Astrocyte of the hippocampus (primary cell): ENCODE measurements at regions not wholly inside any gene's neighbourhood (a gene's known extent, or its start where the extent isn't known, plus 50 kb on each side); places are given as distances from the start of the nearest gene placed in this dataset.

Source experiments
- DNase-seq: peaks from one replicate; pipeline ENCODE4 v3.0.0; 2011; ENCODE audit warnings: low read depth, low spot score

DNA sequence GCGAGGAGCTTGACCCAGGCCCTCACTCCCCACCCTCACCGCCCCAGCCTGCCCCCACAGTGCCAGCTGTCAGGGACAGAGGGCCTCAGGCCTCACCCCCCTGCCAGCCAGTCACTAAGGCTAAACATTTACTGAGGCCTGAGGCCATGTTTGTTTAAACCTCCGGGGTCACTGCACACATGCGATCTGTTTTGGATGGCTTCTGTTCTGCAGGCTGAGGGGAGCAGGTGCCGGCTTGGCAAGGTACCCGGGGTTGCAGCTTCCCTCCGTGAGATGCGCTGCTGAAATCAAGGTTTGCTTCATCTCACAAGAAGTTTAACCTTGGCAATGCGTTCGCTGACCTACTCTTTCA is 103.3 kb upstream of the BOD1 start:
- DNase-seq = no peak

DNA sequence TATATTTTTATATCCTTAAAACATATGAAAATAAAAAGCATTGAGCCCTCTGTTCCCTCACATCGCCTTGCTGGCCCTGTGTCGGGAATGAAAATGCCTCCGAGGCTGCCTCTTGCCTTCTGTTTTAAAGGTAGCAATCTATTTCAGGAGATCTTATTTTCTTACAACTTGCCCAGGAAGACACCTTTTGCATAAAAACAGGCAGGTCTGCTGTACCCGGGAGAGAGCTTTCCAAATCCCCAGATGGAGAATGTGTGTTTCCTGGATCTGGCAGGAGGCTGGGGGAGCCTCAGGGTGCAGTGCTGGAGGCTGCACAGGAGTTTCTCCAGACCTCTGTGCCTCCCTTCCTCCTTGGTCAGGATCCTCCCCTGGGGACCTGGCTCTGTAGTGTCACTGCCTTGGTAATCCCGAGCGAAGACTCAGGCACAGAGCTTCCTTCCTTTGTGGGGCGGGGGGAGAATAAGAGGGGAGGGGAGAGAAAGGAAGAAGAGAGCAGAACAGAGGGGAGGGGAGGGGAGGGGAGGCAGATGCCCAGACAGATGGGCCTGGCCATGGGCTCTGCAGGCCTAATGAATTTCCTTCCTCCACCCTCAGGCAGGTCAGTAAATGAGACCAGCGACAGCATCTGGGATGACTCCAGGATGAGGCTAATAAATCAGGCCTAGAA is 104.0 kb upstream of the BOD1 start:
- DNase-seq = no peak

DNA sequence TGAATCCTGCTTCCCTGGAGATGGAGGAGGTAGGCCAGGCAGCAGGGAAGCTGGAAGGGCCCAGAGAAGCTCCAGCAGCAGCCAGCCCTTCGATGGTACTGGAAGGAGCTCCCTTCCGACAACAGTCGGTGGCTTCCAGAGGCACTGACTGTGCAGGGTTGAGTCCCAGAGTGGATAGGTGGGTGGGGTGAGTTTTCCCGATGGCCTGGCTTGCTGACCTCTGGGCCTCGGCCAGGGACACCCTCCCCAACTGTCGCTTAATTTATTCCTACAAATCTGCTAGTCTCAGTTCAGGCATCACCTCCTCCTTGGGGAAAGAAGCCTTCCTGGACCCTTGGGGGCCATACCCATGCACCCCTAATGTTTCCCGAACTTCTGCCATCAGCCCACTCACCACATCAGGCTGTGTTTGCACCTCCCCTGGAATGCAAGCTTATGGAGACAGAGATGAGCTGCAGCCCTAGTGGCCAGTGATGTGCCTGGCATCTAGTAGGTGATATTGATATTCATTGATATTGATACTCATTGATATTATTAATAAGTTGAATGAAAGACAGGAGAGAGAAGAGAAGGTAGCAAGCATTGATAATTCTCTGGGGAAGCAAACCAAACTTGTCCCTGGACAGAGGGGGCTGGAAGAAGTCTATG is 104.6 kb upstream of the BOD1 start:
- no peak for DNase-seq

DNA sequence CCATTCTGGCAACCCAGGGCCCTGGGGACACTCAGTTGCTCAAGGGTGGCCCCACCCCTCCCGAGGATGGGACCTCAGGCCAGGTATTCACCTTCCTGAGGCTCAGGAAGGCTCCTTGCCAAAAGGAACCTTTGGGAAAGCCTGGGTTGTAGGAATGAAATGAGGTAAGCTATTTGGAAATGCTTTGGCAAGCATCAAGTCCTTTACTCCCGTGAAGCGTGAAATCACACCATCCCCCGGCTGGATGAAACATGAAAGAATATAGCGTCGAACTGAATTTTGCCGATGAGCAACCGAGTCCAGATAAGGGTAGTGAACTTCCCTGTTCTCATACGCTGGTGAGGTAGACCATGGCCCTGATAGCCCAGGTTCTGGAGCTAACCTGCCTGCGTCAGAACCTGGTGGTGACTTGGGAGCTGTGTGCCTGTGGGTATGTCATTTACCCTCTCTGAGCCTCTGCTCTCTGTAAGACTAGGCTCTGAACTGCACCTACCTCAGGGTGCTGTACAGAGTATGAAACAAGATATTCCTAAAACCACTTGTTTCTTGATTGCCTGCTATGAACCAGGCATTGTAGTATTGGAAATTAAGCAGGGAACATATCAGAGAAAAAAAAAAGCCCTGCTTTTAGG is 105.3 kb upstream of the BOD1 start:
- DNase-seq = peak; percentile 33

DNA sequence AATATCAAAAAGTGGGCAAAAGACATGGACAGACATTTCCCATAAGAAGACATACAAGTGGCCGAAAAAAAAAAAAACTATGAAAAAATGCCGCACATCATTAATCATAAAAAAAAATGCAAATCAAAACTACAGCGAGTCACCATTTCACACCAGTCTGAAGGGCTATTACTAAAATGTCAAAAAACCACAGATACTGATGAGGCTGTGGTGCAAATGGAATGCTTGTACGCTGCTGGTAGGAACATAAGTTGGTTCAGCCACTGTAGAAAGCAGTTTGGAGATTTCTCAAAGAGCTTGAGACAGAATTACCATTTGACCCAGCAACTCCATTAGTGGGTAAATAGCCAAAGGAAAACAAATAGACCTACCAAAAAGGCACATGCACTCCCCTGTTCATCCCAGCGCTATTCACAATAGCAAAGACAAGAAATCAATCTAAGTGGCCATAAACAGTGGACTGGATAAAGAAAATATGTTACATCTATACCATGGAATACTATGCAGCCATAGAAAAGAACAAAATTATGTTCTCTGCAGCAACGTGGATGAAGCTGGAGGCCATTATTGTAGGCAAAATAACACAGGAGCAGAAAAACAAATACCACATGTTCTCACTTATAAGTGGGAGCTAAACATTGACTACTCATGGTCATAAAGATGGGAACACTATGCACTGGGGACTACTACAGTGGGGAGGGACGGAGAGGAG is 110.6 kb upstream of the BOD1 start:
- peak; percentile 55 for DNase-seq

DNA sequence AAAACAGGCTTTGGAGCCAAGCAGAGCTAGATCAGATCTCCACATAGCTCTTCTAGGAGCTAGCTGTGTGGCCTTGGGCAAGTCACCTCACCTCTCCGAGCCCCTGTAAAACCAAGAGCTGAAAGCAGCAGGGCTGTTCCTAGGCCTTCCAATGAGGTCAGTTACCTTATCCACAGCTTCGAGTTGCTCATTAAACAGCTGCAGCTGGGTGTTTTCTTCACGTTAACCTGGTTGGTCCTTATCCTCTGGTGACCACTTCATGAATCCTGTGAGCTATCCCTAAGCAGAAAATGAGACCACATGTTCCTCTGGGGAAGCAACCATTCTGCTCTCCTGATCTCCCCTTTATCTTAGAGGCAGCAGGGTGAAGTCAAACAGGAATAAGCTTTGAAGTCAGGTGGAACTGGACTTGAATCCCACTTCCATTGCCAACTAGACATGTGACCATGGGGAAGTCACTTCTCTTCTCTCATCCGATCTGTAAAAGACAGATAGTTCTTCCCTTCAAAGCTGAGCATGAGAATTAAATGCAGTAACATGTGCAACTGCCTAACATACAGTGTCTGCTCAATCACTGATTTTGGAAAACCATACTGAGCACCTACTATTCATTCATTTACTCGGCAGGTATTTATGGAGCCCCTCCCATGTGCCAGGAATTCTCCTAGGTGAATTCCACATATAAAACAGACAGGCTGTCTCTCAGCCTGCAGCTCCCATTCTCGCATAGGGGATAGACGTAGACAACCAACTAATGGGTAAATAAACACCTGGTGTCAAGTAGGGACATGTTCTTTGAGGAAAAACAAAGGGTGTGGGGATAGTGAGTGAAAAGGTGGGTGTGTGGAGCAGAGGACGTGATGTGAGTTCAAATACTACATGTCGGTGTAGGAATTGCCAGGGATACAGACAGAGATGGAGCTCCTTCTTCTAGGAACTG is 111.7 kb upstream of the BOD1 start:
- no peak for DNase-seq

DNA sequence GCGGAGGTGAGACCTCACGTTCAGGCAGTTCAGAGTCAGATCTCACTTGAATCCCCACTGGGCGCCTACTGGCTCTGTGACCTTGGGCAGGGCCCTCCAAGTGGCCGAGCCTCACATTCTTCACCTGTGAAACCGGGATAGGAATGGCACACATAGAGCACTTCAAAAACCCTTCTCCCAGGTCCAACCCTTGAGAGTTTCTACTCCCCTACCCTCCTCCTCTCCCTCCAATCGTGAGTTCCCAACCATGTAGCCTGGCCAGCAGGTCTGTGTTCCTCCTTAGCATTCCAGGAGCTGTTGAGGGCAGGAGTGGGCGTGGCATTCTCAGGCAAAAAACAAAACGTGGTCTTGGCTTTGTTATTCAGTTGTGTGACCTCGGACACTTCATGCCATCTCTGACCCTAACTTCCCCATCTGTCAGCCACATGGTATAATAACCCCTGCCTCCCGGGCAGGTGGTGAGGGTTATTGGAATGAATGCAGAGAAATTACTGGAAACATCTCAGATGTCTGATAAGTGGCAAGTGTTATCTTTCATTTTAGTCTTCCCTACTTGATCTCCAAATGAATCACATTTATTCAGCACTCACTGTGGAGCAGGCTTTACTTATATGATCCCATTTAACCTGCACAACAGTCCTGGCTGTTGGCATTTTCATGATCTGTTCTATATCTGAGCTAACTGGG is 112.8 kb upstream of the BOD1 start:
- no peak for DNase-seq

DNA sequence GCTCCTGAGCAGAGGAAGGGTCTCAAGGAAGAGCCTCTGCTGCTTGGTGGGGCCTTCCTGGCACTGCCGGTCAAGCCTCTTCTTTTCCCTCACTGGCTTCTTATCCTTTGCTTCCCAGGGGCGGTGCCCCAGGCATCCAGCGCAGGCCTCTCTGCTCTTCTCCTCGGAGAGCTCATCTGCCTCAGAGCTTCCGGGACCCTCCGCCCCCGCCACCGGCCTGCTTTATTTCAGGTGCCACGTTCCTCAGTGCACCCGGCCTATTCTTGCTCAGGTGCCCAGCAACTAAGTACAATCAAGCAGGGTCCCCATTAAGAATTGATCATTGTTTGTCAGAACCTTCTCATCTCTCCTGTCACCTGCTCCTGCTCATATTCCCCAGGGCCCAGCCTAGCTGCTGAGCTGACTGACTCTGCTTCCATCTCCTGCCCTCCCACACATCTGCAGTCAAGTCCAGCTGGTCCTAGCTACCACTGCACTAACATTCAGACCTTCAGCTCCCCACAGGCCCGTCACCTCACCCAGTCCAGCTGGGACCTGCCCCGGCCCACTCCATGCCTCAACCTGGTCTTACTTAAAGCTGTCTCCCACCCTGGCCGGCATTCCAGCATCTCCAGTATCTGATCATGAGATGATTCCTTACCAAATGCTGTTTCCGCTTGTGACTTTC is 114.3 kb upstream of the BOD1 start:
- no peak for DNase-seq

DNA sequence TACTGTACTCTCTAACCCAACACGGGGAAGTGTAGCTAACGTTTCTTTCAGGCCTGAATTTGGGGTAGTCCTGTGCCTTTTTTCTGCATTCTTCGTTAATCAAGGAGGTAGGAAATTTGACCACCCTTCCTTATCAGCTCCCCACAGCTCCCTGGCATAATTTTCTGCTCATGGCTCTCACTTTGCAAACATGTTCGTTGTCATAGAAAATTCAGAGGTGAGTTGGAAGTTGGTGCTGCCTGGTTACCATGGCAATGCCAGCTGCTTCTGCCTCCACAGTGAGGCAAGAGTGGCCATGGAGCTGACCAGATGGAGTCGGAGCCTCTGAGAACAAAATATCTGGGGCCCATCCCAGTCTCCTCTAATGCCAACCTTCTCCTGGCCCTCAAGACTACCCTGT is 116.6 kb upstream of the BOD1 start:
- no peak for DNase-seq

DNA sequence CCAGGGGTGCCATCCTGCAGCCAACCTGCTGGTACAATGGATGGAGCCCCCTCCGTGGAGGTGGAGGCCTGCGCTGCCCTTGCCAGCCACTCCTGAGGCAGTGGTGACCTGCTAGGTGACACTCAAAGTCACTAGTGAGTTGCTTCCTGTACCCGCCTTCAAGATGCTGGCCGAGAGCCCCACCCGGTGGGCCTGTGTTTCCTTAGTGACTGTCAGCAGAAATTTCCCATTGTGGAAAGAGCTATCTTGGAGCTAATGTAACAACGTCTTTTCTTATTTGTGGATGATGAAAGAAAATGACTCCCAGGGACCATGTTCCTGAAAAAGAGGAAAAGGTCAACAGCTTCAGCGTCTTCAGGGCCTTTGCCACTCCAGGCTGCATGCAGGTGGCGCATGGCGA is 117.0 kb upstream of the BOD1 start:
- DNase-seq = no peak

DNA sequence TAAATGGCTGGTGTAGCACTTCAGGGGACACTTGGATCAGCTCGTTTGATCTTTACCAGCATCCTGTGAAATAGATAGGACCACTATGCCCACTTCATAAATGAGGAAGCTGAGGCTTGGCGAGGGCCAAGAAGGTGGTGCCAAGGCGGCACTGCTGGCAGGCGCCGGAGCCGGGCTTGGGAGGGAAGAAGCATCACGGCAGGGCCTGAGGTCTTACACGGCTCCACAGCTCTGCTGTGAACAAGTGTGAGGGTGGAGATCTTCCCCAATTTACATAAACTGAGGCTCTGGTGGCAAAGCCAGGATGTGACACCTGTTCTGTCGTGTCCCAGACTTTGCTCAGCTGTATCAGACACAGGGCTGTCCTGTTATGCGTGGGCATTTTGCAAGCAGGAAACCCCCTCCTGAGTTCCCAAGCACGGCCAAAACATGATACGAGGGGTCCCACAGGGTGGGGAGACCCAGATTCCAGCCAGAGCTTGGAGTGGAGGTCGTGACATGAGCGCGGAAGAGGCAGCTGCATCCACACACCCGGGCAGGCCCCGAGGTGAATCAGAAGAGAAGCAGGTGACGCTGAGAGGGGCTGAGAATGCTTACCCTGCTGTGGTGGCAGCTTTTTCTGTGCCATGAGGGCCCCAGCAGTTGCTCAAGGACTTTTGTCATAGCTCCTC is 117.5 kb upstream of the BOD1 start:
- no peak for DNase-seq

DNA sequence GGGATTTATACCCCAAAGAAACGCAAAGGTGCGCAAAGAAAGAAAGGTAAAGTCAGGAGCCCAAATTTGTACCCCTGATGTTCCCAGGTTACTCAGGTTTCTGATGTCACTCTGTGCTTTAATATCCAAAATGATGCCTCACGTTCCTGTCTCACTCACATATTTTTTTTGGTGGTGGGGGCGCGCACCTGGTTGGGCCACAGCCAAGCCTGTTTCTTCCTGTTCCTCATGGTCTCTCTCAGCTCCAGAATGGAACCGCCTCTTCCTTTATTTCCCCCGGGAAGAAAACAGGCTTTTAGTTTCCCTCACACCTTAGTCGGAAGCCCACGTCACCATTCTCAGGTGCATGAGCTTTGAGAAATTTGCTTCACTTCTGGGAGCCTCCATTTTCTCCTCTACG is 118.3 kb upstream of the BOD1 start:
- DNase-seq = no peak

DNA sequence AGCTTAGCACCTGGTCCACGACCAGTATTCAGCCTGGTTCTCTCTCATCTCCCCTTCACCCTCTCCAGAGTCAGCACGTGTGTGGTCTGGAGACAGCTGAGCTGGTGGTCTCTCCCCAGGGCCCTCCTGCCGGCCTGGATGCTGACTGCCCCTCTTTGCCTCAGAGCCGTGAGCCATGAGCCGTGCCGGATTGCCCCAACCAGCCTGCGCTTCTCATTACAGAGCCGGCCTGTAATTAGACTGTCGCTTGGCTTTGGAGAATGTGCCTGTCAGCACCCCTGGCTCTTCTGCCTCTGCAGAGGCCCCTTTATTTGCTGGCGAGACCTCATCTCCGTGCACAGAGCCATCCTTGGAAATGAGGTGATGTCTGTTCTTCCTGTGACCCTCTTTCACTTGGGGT is 118.7 kb upstream of the BOD1 start:
- no peak for DNase-seq

DNA sequence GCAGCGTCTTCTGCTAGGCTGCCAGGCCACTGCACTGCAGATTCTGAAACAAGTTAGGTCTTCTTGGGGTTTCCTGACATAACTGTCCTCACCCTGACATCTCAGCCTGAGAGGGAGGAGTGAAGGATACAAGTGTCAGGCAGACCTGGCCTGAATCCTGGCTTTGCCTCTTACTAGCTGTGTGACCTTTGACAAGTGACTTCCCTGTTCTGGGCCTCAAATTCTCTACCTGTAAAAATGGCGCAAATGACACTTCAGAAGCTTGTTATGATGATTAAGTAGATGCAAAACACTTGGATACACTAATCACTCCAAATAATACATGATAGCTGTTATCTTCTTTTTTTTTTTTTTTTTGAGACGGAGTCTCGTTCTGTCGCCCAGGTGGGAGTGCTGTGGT is 119.2 kb upstream of the BOD1 start:
- no peak for DNase-seq

DNA sequence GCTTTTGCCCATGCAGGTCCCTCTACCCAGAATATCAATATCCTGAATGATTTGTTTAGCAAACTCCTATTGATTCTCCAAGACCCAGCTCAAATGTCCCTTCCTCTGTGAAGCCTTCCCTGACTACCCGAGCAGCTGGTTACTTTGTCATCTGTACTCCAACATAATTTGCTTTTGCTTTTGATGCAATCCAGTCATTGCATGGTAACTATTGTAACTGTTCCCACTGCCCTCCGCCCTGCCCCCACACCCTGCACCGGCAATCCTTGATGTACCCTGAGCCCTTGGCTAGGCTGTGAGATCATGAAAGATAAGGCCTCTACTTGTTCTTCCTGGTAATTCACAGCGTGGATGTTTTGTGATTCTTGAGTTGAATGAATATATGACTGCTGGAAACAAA is 119.9 kb upstream of the BOD1 start:
- DNase-seq = no peak

DNA sequence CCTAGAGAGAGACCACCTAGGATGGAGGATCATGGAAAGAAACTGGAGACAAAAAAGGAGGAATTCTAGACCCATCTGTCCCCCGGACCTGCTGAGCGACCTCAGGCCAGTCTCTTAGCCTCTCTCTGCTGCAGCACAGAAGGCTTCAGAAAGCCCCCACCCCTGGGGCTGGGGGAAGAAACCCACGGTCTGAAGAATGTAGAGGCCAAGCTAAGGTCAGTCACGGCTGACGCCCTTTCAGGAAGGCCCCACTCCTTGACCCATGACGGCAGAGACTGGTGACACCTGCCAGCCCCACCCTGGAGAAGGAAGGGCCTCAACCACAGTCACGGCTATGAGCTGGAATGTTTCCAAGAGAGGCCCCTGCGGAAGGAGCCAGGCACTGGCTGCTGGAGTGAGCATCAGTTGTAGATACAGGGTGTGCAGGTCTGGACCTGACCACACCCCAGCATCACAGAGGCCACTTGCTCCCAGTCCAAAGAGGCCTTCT is 120.5 kb upstream of the BOD1 start:
- no peak for DNase-seq

DNA sequence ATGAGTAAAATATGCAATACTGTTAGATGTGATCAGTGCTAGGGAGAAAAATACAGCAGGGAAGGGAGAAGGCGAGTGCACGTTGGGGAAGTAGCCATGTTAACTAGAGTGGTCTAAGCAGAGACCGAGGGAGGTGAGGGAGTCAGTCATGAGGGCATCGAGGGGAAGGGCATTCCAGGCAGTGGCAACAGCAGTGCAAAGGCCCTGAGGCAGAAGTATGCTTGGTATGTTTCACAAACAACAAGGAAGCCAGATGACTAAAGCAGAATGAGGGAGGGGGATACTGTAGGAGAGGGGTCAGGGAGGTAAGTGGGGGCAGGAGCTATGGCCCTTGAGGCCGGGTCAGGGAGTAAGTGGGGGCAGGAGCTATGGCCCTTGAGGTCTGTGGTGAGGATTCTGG is 123.3 kb upstream of the BOD1 start:
- DNase-seq = no peak

DNA sequence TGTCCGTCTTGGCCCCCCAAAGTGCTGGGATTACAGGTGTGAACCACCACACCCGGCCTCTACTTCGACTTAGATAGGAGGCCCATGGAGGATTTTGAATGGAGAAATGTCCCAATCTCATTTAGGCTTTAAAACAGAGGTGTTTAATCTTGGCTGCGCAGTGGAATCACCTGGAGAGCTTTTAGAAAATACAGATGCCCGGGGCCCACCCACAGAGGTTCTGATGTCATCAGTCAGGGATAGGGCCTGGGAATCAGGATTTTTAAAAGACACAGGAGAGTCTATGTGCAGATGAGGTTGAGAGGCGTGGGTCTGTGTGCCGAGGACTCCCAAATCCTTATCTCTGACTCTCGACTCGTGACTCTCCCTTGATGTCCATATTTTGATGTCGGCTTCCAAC is 124.0 kb upstream of the BOD1 start:
- no peak for DNase-seq

DNA sequence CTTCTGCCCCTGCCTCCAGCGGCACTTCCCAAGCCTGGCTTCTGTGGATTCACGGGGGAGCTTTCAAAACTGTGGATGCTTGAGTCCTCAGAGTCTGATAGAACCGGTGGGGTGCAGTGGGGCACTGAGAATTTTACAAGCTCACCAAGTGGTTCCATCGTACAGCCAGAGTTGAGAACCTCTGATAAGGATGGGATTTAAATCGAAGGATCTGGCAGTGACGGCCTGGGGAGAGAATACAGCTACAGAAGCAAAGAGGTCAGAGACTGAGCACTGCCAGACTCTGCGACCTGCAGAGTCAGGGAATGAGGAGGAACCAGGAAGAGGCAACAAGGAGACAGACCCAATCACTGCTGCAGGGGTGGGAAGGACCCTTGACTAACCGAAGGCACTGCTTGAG is 124.6 kb upstream of the BOD1 start:
- DNase-seq = no peak
